ENCODE measurements at regions not wholly inside any gene's neighbourhood (a gene's known extent, or its start where the extent isn't known, plus 50 kb on each side); places are given as distances from the start of the nearest gene placed in this dataset.

DNA sequence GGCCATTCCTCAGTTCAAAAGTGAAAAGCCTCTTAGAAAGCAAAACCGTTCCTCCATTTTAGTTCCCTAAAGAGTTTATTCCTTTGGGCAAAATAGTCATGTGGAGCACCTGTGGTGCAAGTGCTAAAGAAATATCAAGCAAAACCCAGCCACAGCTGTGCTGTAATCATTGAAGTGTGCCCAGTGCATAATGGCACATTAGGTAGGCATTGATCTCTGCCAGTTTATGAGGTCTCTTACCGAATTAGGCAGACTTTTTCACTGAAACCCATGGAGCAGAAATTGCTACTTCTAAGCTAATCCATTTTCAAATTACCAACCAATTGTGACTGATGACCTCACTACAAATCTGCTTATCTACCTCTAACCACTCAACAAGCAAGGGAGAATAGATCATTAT lies 97.2 kb upstream of the SEMA3A start:
- TF ChIP-seq, protein P1, sequence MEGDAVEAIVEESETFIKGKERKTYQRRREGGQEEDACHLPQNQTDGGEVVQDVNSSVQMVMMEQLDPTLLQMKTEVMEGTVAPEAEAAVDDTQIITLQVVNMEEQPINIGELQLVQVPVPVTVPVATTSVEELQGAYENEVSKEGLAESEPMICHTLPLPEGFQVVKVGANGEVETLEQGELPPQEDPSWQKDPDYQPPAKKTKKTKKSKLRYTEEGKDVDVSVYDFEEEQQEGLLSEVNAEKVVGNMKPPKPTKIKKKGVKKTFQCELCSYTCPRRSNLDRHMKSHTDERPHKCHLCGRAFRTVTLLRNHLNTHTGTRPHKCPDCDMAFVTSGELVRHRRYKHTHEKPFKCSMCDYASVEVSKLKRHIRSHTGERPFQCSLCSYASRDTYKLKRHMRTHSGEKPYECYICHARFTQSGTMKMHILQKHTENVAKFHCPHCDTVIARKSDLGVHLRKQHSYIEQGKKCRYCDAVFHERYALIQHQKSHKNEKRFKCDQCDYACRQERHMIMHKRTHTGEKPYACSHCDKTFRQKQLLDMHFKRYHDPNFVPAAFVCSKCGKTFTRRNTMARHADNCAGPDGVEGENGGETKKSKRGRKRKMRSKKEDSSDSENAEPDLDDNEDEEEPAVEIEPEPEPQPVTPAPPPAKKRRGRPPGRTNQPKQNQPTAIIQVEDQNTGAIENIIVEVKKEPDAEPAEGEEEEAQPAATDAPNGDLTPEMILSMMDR (IDR thresholded peaks at IDR 0.05): no peak
- TF ChIP-seq POLR2A (IDR thresholded peaks at IDR 0.05): no peak
